ENCODE measurements at regions not wholly inside any gene's neighbourhood (a gene's known extent, or its start where the extent isn't known, plus 50 kb on each side); places are given as distances from the start of the nearest gene placed in this dataset.

GRCh38 chr9:38154501-38155421, 85.7 kb upstream of the SHB start:
- TF ChIP-seq CTCF (IDR thresholded peaks at IDR 0.05): no peak
- no peak for TF ChIP-seq POLR2A (IDR thresholded peaks at IDR 0.05)
- no peak for TF ChIP-seq POLR2AphosphoS5 (IDR thresholded peaks at IDR 0.05)

Measured in breast epithelium (tissue), 3 donors.